GM12878 (cell line): ENCODE measurements at regions not wholly inside any gene's neighbourhood (a gene's known extent, or its start where the extent isn't known, plus 50 kb on each side); places are given as distances from the start of the nearest gene placed in this dataset.

ENCODE experiments used
- ATAC-seq: fragments of 200-7000 bp; cut with Tn5 transposase; 3 replicates; pipeline ENCODE4 v1.9.1; 2020; ENCODE audit warnings: mild to moderate bottlenecking, moderate library complexity
- BruUV-seq: library from RNA; stranded (reverse); fragments of 400-500 nt; replicated peaks from 2 replicates; lab custom pipeline; 2021; lab: Mats Ljungman, UMichigan
- CTCF ChIA-PET: fragments of 300-600 bp; sonication (Branson Sonifier 250); formaldehyde crosslinking; extraction: SDS; loops from one replicate; lab custom pipeline; 2021; ENCODE audit warnings: inconsistent platforms; lab: Yijun Ruan, JAX
- POLR2A ChIA-PET: fragments of 350-600 bp; formaldehyde crosslinking; extraction: SDS; loops from one replicate; lab custom pipeline; 2021; ENCODE audit warnings: inconsistent platforms; lab: Charles Lee
- RAD21 ChIA-PET: fragments of 300-600 bp; sonication (Branson Sonifier 250); formaldehyde crosslinking; loops from one replicate; lab custom pipeline; 2023; ENCODE audit warnings: antibody characterized with exemption; ENCODE audit not compliant: unreplicated experiment; lab: Charles Lee
- SMC1A ChIA-PET: fragments of 300-600 bp; sonication (Branson Sonifier 250); formaldehyde crosslinking; loops from one replicate; lab custom pipeline; 2023; ENCODE audit not compliant: unreplicated experiment, uncharacterized antibody; lab: Charles Lee
- DNase-seq: peaks from one replicate; pipeline ENCODE4 v3.0.0-alpha.2; 2011; ENCODE audit warnings: low read depth, low spot score
- FAIRE-seq: peaks from 3 replicates; lab custom pipeline; 2011; peaks lifted over from hg19 to GRCh38; lab: Jason Lieb, UNC
- H2AFZ ChIP-seq: 2 replicates; pipeline ENCODE4 v1.6.0; 2011; ENCODE audit warnings: low read depth, low read length, control low read depth; ENCODE audit not compliant: control insufficient read depth
- H3K27ac ChIP-seq: 2 replicates; pipeline ENCODE4 v1.5.1; 2011; ENCODE audit warnings: control low read depth; ENCODE audit not compliant: control insufficient read depth, insufficient read depth
- H3K27me3 ChIP-seq, 2 experiments: replicated peaks in 1 of 2; 2 replicates each; pipeline versions ENCODE4 v1.6.0 to v1.6.1; 2011; ENCODE audit warnings: low read length in 1 of 2; ENCODE audit not compliant: control insufficient read depth in 2 of 2, insufficient read depth in 2 of 2
- H3K36me3 ChIP-seq, 2 experiments: 2 replicates each; pipeline ENCODE4 v1.5.1; 2011; ENCODE audit warnings: low read length in 1 of 2; ENCODE audit not compliant: control insufficient read depth in 2 of 2, insufficient read depth in 2 of 2
- H3K4me1 ChIP-seq: 2 replicates; pipeline ENCODE4 v1.6.1; 2011; ENCODE audit warnings: mild to moderate bottlenecking, low read length, moderate library complexity, mixed read lengths; ENCODE audit not compliant: control insufficient read depth, insufficient read depth
- H3K4me2 ChIP-seq: 2 replicates; pipeline ENCODE4 v1.6.0; 2011; ENCODE audit warnings: control low read depth; ENCODE audit not compliant: control insufficient read depth, insufficient read depth
- H3K4me3 ChIP-seq: fragments of 200-600 bp; sonication (generic); 2 replicates; pipeline ENCODE4 v1.5.1; 2016
- H3K79me2 ChIP-seq: 2 replicates; pipeline ENCODE4 v1.6.0; 2011; ENCODE audit warnings: low read length; ENCODE audit not compliant: control insufficient read depth, insufficient read depth
- H3K9ac ChIP-seq: 2 replicates; pipeline ENCODE4 v1.8.0; 2011; ENCODE audit warnings: low read length, control low read depth, mixed read lengths; ENCODE audit not compliant: control insufficient read depth, insufficient read depth
- H3K9me3 ChIP-seq: replicated peaks from 3 replicates; pipeline ENCODE4 v1.5.1; 2011; ENCODE audit warnings: mild to moderate bottlenecking, low read length; ENCODE audit not compliant: control insufficient read depth, insufficient read depth
- H4K20me1 ChIP-seq: 2 replicates; pipeline ENCODE4 v1.6.0; 2011; ENCODE audit not compliant: control insufficient read depth, insufficient read depth
- E2F8 ChIP-seq: fragments of 450-650 bp; IDR thresholded peaks from 2 replicates; pipeline ENCODE4 v1.6.1; 2018; ENCODE audit warnings: mild to moderate bottlenecking, low read depth, moderate library complexity; ENCODE audit not compliant: partially characterized antibody
- EZH2 ChIP-seq: IDR thresholded peaks from 2 replicates; pipeline ENCODE4 v1.6.1; 2012; ENCODE audit warnings: low read depth, mild to moderate bottlenecking, control low read depth, inconsistent platforms, low read length, borderline replicate concordance; ENCODE audit not compliant: control insufficient read depth
- FOXM1 ChIP-seq: IDR thresholded peaks from 2 replicates; pipeline ENCODE4 v1.6.1; 2012; ENCODE audit warnings: low read depth, mild to moderate bottlenecking, inconsistent platforms, low read length, moderate library complexity
- HCFC1 ChIP-seq: fragments of 150-350 bp; IDR thresholded peaks from 2 replicates; pipeline ENCODE4 v1.6.1; 2014; ENCODE audit warnings: low read length
- MTA3 ChIP-seq: IDR thresholded peaks from 2 replicates; pipeline ENCODE4 v1.6.1; 2012; ENCODE audit warnings: low read length, inconsistent platforms, borderline replicate concordance
- NFYB ChIP-seq: IDR thresholded peaks from 2 replicates; pipeline ENCODE4 v1.6.1; 2011; ENCODE audit warnings: low read depth, mild to moderate bottlenecking, low read length, improper control_type of control experiment, moderate library complexity; ENCODE audit not compliant: insufficient read depth
- NR2C2 ChIP-seq: IDR thresholded peaks from 2 replicates; pipeline ENCODE4 v1.6.1; 2011; ENCODE audit warnings: borderline replicate concordance, low read depth; ENCODE audit not compliant: control insufficient read depth, insufficient read length
- PAX8 ChIP-seq: fragments of 450-650 bp; IDR thresholded peaks from 2 replicates; pipeline ENCODE4 v1.6.1; 2017; ENCODE audit warnings: mild to moderate bottlenecking, moderate library complexity
- STAT3 ChIP-seq: IDR thresholded peaks from 2 replicates; pipeline ENCODE4 v1.6.1; 2011; ENCODE audit warnings: low read depth, low read length, improper control_type of control experiment
- ZBTB4 ChIP-seq: fragments of 450-650 bp; formaldehyde crosslinking; IDR thresholded peaks from 2 replicates; pipeline ENCODE4 v1.4.0; 2022; ENCODE audit warnings: mild to moderate bottlenecking, moderate library complexity
- ZNF207 ChIP-seq: fragments of 450-650 bp; IDR thresholded peaks from 2 replicates; pipeline ENCODE4 v1.6.1; 2014; ENCODE audit warnings: antibody characterized with exemption, mild to moderate bottlenecking, borderline replicate concordance
- WGBS: methylation state at CpG from one replicate; pipeline ENCODE4 v1.1.6; 2016; ENCODE audit warnings: low lambda C conversion rate; ENCODE audit not compliant: insufficient replicate concordance, insufficient coverage; ENCODE audit errors: missing lambda C conversion rate; 5-methylcytosine and 5-hydroxymethylcytosine counted together
- in situ Hi-C: fragments of 300-500 bp; cut with MboI; formaldehyde crosslinking; loops from 9 replicates; pipeline ENCODE4 v1.14.3; 2018; ENCODE audit warnings: mixed read lengths
- intact Hi-C: fragments of 100-400 bp; cut with micrococcal nuclease; formaldehyde crosslinking; loops from one replicate; pipeline ENCODE4 v1.14.2; 2022; ENCODE audit not compliant: unreplicated experiment

GRCh38 chr13:112178769-112179168 lies 111.8 kb downstream of the SOX1 start:
- DNase-seq: no peak
- CTCF ChIA-PET: no interaction called here
- H3K4me1 ChIP-seq: no peaks in the 10 kb centered on the region
- RAD21 ChIA-PET: no interaction called here
- no peaks in the 10 kb centered on the region for H3K36me3 ChIP-seq
- H2AFZ ChIP-seq: no peak overlapping the region
- SMC1A ChIA-PET: no interaction called here
- no peak for ATAC-seq
- no peak overlapping the region for H3K4me2 ChIP-seq
- in situ Hi-C loops: no loop called here
- H3K4me3 ChIP-seq: no peak overlapping the region
- TF ChIP-seq PAX8: no peak
- no peak for TF ChIP-seq STAT3
- no peak for TF ChIP-seq ZNF207
- TF ChIP-seq HCFC1: no peak
- no peak for TF ChIP-seq FOXM1
- TF ChIP-seq E2F8: no peak
- TF ChIP-seq MTA3: no peak
- no peak for TF ChIP-seq NR2C2
- TF ChIP-seq ZBTB4 (CRISPR knock-in tag): no peak
- no peak for TF ChIP-seq EZH2
- TF ChIP-seq NFYB: no peak
- no peak overlapping the region for H3K9ac ChIP-seq
- no TSS peak for BruUV-seq
- WGBS: 53% methylated on average over 5 of the region's 5 CpGs
- H3K79me2 ChIP-seq: no peaks in the 10 kb centered on the region
- H3K27me3 ChIP-seq: no peaks in the 10 kb centered on the region
- POLR2A ChIA-PET: no interaction called here
- no peaks in the 10 kb centered on the region; the same call in 2 of the 3 replicates for H3K9me3 ChIP-seq
- intact Hi-C loops: no loop called here
- FAIRE-seq: no peak
- H3K27ac ChIP-seq: no peak overlapping the region
- H4K20me1 ChIP-seq: no peaks in the 10 kb centered on the region
